ENCODE measurements at regions not wholly inside any gene's neighbourhood (a gene's known extent, or its start where the extent isn't known, plus 50 kb on each side); places are given as distances from the start of the nearest gene placed in this dataset.

GRCh38 chr2:145316496-145316895, 796.6 kb upstream of the ZEB2 start:
- peaks cover 10% of the 10 kb centered on the region for H3K9me3 Mint-ChIP-seq

GRCh38 chr2:145315053-145315452, 795.1 kb upstream of the ZEB2 start:
- DNase-seq (no peak), ATAC-seq (ENCODE audit: low read depth) (no peak)
- Mint-ChIP-seq H3K9me3 (peaks cover 14% of the 10 kb centered on the region), H3K27ac (no peak overlapping the region), H3K4me3 (no peak overlapping the region), H3K27me3 (peaks cover 17% of the 10 kb centered on the region), H3K4me1 (no peaks in the 10 kb centered on the region), H3K36me3 (peaks cover 2% of the 10 kb centered on the region)
- POLR2A ChIA-PET: no interaction called here

More at GRCh38 chr2:145316496-145316895, 796.6 kb upstream of the ZEB2 start:
- no peaks in the 10 kb centered on the region for H3K4me1 Mint-ChIP-seq
- H3K27ac Mint-ChIP-seq: no peak overlapping the region
- no peak for ATAC-seq (ENCODE audit: low read depth)
- H3K27me3 Mint-ChIP-seq: peaks cover 18% of the 10 kb centered on the region
- H3K4me3 Mint-ChIP-seq: no peak overlapping the region
- H3K36me3 Mint-ChIP-seq: peaks cover 3% of the 10 kb centered on the region
- POLR2A ChIA-PET: no interaction called here
- no peak for DNase-seq

DNA sequence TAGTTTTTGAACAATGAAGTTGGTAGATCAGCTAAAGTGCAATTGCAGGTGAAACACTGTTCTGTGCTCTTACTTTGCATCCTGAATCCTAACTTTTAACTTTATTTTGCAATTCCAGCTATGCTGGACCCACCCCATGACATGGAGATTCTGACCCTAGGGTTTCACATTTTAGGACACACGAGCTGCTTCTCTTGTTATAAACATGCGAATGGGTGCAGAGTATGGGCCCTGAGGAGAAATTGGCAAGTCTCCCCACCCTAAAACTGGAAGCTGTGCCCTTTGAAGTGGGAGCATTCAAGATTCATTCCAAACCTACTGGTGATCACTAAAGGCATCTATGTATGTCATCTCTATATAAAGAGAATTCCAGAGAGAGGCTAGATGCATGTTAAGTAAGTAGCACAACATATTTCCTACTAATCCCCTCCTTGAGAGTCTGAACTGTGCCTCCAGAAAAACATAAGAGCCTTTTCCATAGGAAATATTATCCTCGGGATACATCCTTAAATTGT, 794.3 kb upstream of the ZEB2 start:
- POLR2A ChIA-PET: no interaction called here
- no peak overlapping the region for H3K27ac Mint-ChIP-seq
- H3K4me1 Mint-ChIP-seq: no peaks in the 10 kb centered on the region
- H3K9me3 Mint-ChIP-seq: peaks cover 14% of the 10 kb centered on the region
- H3K36me3 Mint-ChIP-seq: peaks cover 2% of the 10 kb centered on the region
- DNase-seq: no peak
- peaks cover 17% of the 10 kb centered on the region for H3K27me3 Mint-ChIP-seq
- no peak overlapping the region for H3K4me3 Mint-ChIP-seq
- no peak for ATAC-seq (ENCODE audit: low read depth)

DNA sequence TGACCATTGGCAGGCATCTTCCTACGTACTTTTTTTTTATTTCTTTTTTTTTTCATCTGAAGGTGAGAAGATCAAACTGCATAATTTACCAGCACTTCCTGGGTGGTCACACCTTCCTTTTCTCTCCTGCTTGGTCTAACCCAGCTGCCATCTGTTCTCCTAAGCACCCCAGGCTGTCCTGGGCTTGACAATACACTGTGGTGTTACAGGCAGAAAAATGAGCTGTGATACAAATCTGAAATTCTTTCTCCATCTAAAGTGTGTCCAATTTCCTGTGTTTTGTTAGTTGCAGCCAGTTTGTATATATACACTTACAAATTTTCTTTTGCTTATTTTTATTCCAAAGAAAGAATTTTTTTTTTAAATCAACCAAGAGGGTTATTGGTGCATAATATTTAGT, 786.0 kb upstream of the ZEB2 start:
- Mint-ChIP-seq H3K36me3 (no peaks in the 10 kb centered on the region), H3K27me3 (peaks cover 10% of the 10 kb centered on the region), H3K27ac (no peak overlapping the region), H3K9me3 (no peaks in the 10 kb centered on the region), H3K4me3 (no peak overlapping the region), H3K4me1 (no peaks in the 10 kb centered on the region)
- DNase-seq (no peak), ATAC-seq (ENCODE audit: low read depth) (no peak)
- POLR2A ChIA-PET: no interaction called here

- H3K27me3 Mint-ChIP-seq: peaks cover 8% of the 10 kb centered on the region
- no peak overlapping the region for H3K4me3 Mint-ChIP-seq
- ATAC-seq (ENCODE audit: low read depth) (no peak), DNase-seq (no peak)
- no peak overlapping the region for H3K27ac Mint-ChIP-seq
- POLR2A ChIA-PET: no interaction called here
- H3K9me3 Mint-ChIP-seq: no peaks in the 10 kb centered on the region
- H3K36me3 Mint-ChIP-seq: no peaks in the 10 kb centered on the region
- H3K4me1 Mint-ChIP-seq: no peaks in the 10 kb centered on the region
Observed at GRCh38 chr2:145304501-145304900, 784.6 kb upstream of the ZEB2 start.

GRCh38 chr2:145303536-145303935, 783.6 kb upstream of the ZEB2 start:
- Mint-ChIP-seq H3K4me1 (no peaks in the 10 kb centered on the region), H3K36me3 (no peaks in the 10 kb centered on the region), H3K27ac (no peak overlapping the region), H3K4me3 (no peak overlapping the region), H3K27me3 (peaks cover 12% of the 10 kb centered on the region), H3K9me3 (no peaks in the 10 kb centered on the region)
- POLR2A ChIA-PET: no interaction called here
- no peak for ATAC-seq (ENCODE audit: low read depth)
- no peak for DNase-seq

DNA sequence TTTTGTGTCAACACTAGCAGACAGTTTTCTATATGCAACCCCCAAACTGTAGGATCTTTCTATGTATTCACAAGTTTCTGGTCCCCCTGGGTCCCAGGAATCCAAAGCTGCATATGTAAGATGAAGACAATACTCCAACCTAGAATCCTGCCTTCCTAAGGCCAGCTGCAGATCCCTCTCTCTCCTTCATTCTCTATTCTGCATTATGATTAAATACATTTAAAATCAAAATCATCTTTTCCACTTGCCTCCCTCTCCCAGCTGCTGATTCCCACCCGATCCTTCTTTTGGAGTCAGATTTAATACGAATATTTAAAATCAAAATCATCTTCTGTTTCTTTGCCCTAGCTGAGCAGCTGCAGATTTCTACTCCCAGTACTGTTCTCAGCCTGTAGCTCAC, 783.0 kb upstream of the ZEB2 start:
- Mint-ChIP-seq H3K27me3 (peaks cover 15% of the 10 kb centered on the region), H3K36me3 (no peaks in the 10 kb centered on the region), H3K27ac (no peak overlapping the region), H3K4me1 (no peaks in the 10 kb centered on the region), H3K9me3 (peaks cover 1% of the 10 kb centered on the region), H3K4me3 (no peak overlapping the region)
- POLR2A ChIA-PET: no interaction called here
- DNase-seq (no peak), ATAC-seq (ENCODE audit: low read depth) (no peak)

GRCh38 chr2:145302451-145302850, 782.5 kb upstream of the ZEB2 start:
- ATAC-seq (ENCODE audit: low read depth) (no peak), DNase-seq (no peak)
- Mint-ChIP-seq H3K4me3 (no peak overlapping the region), H3K4me1 (no peaks in the 10 kb centered on the region), H3K9me3 (peaks cover 1% of the 10 kb centered on the region), H3K36me3 (no peaks in the 10 kb centered on the region), H3K27ac (no peak overlapping the region), H3K27me3 (peaks cover 15% of the 10 kb centered on the region)
- POLR2A ChIA-PET: no interaction called here

DNA sequence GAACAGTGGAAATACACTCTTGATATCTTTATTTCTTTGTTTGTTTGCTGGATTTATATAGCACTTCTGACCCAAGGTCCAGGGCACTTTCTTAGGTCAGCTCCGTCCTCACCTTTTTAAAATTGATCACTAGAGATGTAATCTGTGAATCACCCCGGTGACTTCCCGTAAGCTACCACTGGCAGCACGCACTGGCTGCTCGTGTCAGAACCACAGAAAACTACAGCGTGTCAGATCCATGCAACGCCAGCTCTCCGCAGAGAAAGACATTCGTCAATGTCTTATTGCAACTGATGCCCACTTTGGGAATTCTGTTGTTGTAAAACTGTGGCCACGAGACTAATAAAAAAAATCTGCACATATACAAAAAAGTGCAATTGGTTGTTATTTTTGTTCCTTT, 779.4 kb upstream of the ZEB2 start:
- DNase-seq (no peak), ATAC-seq (ENCODE audit: low read depth) (no peak)
- POLR2A ChIA-PET: no interaction called here

DNA sequence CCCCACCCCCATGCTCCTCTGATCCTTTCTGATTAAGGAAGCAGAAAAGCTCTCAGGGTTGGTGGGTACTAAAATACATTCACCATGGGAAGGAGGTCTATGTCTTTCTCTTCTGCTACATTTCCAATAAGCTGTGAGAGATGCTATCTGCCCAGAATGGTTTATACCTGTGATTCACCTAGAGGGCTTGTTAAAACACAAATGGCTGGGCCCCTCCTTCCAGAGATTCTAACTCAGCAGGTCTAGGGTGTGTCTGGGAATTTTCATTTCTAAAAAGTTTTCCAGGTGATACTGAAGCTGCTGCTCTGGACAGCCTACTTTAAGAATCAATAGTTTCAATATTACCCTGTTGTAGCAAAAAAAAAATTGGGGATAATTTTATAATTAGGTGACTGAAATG, 772.2 kb upstream of the ZEB2 start:
- no peak overlapping the region for H3K27ac Mint-ChIP-seq
- POLR2A ChIA-PET: no interaction called here
- no peaks in the 10 kb centered on the region for H3K36me3 Mint-ChIP-seq
- no peak for DNase-seq
- H3K4me3 Mint-ChIP-seq: no peak overlapping the region
- H3K27me3 Mint-ChIP-seq: peaks cover 30% of the 10 kb centered on the region
- H3K4me1 Mint-ChIP-seq: no peaks in the 10 kb centered on the region
- no peak for ATAC-seq (ENCODE audit: low read depth)
- peaks cover 1% of the 10 kb centered on the region for H3K9me3 Mint-ChIP-seq

More for the DNA sequence above, 779.4 kb upstream of the ZEB2 start:
- H3K9me3 Mint-ChIP-seq: peaks cover 1% of the 10 kb centered on the region
- H3K27me3 Mint-ChIP-seq: peaks cover 15% of the 10 kb centered on the region
- H3K4me1 Mint-ChIP-seq: no peaks in the 10 kb centered on the region
- H3K36me3 Mint-ChIP-seq: no peaks in the 10 kb centered on the region
- H3K27ac Mint-ChIP-seq: no peak overlapping the region
- H3K4me3 Mint-ChIP-seq: no peak overlapping the region

DNA sequence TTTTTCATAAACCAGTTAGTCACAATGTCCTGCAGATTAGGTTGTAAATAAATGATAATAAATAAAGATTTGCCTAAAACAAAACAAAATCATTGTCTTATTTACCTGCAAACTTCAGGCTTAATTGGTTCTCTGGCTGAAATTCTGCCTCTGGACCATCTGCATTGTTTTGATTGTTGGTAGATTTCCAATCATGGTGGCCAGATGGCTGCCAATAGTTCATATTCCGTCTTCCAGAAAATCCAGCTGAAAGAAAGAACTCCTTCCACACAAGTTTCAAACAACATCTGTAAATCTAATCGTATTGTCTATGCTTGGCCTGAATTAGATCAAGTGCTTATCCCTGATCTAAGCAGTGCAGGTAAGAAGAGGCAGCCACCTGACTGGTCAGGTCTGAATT, 771.1 kb upstream of the ZEB2 start:
- no peaks in the 10 kb centered on the region for H3K4me1 Mint-ChIP-seq
- POLR2A ChIA-PET: no interaction called here
- peaks cover 1% of the 10 kb centered on the region for H3K9me3 Mint-ChIP-seq
- H3K4me3 Mint-ChIP-seq: no peak overlapping the region
- no peak overlapping the region for H3K27ac Mint-ChIP-seq
- no peaks in the 10 kb centered on the region for H3K36me3 Mint-ChIP-seq
- no peak for DNase-seq
- ATAC-seq (ENCODE audit: low read depth): no peak
- H3K27me3 Mint-ChIP-seq: peaks cover 34% of the 10 kb centered on the region

DNA sequence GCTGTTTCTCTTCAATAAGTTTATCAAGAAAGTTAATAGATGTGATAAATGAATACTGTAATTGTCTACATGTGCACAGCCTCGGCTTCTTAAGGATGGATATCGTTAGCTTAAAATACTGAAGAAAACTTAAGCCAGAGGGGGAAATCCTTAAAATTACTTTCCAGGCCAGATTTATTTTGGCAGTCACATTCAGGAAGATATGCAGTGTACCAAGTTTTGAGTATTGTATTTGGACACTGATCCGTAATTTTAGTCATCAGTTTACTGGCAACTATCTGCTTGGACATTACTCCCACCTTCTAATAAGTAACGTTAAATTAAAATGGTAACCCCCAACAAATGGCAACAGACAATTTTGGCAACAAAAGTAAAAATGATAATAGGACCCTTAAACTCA, 770.0 kb upstream of the ZEB2 start:
- DNase-seq (no peak), ATAC-seq (ENCODE audit: low read depth) (no peak)
- Mint-ChIP-seq H3K9me3 (peaks cover 1% of the 10 kb centered on the region), H3K27me3 (peaks cover 39% of the 10 kb centered on the region), H3K4me3 (no peak overlapping the region), H3K27ac (no peak overlapping the region), H3K4me1 (no peaks in the 10 kb centered on the region), H3K36me3 (no peaks in the 10 kb centered on the region)
- POLR2A ChIA-PET: no interaction called here

DNA sequence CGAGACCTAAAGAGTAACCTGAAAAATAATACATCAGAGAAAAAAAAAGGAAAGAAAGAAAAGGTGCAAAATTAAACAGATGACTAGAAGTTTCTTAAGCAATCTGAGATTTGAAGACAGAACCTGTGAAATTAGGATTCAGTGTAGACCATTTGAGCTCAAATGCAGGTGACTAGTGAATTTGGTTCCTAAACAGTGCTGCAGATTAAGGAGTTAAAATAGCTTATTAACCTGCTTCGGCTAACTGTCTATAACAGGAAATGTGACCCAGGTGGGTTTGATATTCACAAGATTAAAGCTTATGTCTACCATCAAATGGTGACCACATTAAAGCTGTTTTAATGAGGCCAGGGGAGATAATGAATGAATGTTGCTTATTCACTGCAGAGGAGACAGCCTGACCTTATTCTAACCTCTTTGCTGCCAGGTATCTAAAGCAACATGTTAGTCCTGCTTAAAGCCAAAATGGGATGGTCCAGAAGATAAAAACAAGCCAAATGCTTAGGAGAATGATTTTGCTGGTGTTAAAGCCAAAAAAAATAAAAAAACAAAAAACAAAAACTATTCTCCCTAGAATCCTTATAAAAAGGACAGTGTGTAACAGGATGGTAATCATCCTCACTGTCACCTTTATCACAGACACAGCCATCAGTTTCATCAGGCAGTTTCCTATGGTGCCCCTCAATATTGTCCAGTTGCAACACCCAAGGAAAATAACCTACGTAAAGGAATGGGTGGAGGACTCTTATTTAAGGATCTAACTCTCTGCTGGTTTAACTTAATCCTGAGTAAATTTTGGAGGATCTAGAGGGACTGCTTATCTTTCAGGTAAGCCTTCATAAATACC, 769.0 kb upstream of the ZEB2 start:
- DNase-seq (no peak), ATAC-seq (ENCODE audit: low read depth) (no peak)
- Mint-ChIP-seq H3K27me3 (peaks cover 39% of the 10 kb centered on the region), H3K4me1 (no peaks in the 10 kb centered on the region), H3K36me3 (no peaks in the 10 kb centered on the region), H3K9me3 (peaks cover 1% of the 10 kb centered on the region), H3K4me3 (no peak overlapping the region), H3K27ac (no peak overlapping the region)
- POLR2A ChIA-PET: no interaction called here

DNA sequence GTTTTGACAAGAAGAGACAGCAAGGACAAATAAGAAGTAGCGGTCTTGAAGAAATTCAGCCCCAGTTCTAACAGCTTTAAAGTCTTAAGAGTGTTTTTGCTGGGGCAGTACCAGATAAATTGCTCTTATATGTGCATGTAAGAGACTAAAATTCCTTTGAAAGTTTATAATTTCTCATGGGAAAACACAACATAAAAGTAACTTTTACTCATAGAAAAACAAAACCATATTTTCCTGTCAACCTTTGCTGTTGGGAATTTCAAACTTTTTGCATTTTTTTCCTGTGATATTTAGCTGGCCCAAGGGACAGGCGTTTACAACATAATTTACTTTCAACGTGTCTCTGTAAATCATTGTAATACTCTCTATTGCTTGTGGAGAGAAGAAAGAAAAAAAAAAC, 767.8 kb upstream of the ZEB2 start:
- Mint-ChIP-seq H3K9me3 (peaks cover 1% of the 10 kb centered on the region), H3K36me3 (no peaks in the 10 kb centered on the region), H3K4me3 (no peak overlapping the region), H3K27me3 (peaks cover 41% of the 10 kb centered on the region), H3K27ac (no peak overlapping the region), H3K4me1 (no peaks in the 10 kb centered on the region)
- DNase-seq (no peak), ATAC-seq (ENCODE audit: low read depth) (no peak)
- POLR2A ChIA-PET: no interaction called here

Measured in activated naive CD8-positive, alpha-beta T cell treated with anti-CD3 and anti-CD28 coated beads, Interleukin-2, amount 10 ng/mL, durations not matched to agents 7 days and 5 days (primary cell).